ENCODE measurements at regions not wholly inside any gene's neighbourhood (a gene's known extent, or its start where the extent isn't known, plus 50 kb on each side); places are given as distances from the start of the nearest gene placed in this dataset.

DNA sequence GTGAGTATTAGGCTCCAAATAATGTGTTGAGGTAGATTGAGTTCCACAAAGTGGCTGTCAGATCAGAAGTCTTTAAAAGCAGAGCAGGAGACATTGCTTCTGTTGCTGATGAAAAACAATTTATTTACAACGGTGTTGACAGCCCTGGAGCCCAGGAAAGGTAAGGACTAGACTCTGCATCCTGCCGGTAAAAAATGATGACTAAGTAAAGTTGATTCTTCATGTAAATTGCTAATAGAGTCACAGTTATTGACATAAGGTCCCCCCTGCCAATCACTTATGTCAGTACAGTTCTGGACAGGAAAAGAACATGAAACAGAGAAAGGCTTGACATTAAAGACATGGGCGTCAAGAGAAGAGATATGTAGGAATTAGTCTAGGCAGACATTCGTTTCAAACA lies 552.5 kb downstream of the HTR1A start:
- TF ChIP-seq, protein P1, sequence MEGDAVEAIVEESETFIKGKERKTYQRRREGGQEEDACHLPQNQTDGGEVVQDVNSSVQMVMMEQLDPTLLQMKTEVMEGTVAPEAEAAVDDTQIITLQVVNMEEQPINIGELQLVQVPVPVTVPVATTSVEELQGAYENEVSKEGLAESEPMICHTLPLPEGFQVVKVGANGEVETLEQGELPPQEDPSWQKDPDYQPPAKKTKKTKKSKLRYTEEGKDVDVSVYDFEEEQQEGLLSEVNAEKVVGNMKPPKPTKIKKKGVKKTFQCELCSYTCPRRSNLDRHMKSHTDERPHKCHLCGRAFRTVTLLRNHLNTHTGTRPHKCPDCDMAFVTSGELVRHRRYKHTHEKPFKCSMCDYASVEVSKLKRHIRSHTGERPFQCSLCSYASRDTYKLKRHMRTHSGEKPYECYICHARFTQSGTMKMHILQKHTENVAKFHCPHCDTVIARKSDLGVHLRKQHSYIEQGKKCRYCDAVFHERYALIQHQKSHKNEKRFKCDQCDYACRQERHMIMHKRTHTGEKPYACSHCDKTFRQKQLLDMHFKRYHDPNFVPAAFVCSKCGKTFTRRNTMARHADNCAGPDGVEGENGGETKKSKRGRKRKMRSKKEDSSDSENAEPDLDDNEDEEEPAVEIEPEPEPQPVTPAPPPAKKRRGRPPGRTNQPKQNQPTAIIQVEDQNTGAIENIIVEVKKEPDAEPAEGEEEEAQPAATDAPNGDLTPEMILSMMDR (IDR thresholded peaks at IDR 0.05), result no peak
- TF ChIP-seq EZH2 (IDR thresholded peaks at IDR 0.05), result no peak
- TF ChIP-seq EZH2phosphoT487 (IDR thresholded peaks at IDR 0.05), result no peak
